HepG2 (cell line): ENCODE measurements at regions not wholly inside any gene's neighbourhood (a gene's known extent, or its start where the extent isn't known, plus 50 kb on each side); places are given as distances from the start of the nearest gene placed in this dataset.

Experiments
- ATF7-NPFF ChIP-seq: sonication (generic); formaldehyde crosslinking; IDR thresholded peaks from 2 replicates; pipeline ENCODE4 v1.8.1; 2023; ENCODE audit warnings: mild to moderate bottlenecking, low read depth, missing genetic modification reagents, moderate library complexity
- ATM ChIP-seq: fragments of 450-650 bp; IDR thresholded peaks from 2 replicates; pipeline ENCODE4 v1.7.1; 2017; ENCODE audit warnings: mild to moderate bottlenecking, borderline replicate concordance
- EED ChIP-seq: sonication (generic); formaldehyde crosslinking; IDR thresholded peaks from 2 replicates; pipeline ENCODE4 v1.5.0; 2020; ENCODE audit warnings: mild to moderate bottlenecking, missing genetic modification reagents
- ESRRA ChIP-seq: sonication (generic); formaldehyde crosslinking; IDR thresholded peaks from 2 replicates; pipeline ENCODE4 v1.5.1; 2020; ENCODE audit warnings: mild to moderate bottlenecking, low read depth, missing genetic modification reagents
- FOXK1 ChIP-seq: sonication (generic); formaldehyde crosslinking; IDR thresholded peaks from 2 replicates; pipeline ENCODE4 v1.4.0; 2020; ENCODE audit warnings: low read depth, missing genetic modification reagents, borderline replicate concordance
- HMG20B ChIP-seq: conservative IDR thresholded peaks from 2 replicates; pipeline ENCODE4 v1.6.1; 2016; ENCODE audit warnings: missing genetic modification reagents, missing compliant biosample characterization
- MAFK ChIP-seq, 2 experiments: IDR thresholded peaks in 1 of 2; conservative IDR thresholded peaks in 1 of 2; 2 replicates each; pipeline ENCODE4 v1.6.1; 2011; ENCODE audit warnings: improper control_type of control experiment in 2 of 2, low read length in 2 of 2
- MYNN ChIP-seq: sonication (generic); formaldehyde crosslinking; IDR thresholded peaks from 2 replicates; pipeline ENCODE4 v1.4.0; 2020; ENCODE audit warnings: mild to moderate bottlenecking, low read depth, missing genetic modification reagents
- PCBP2 ChIP-seq: fragments of 200-400 bp; formaldehyde crosslinking; optimal IDR thresholded peaks from 2 replicates; pipeline ENCODE3; 2018; ENCODE audit warnings: low read length, low read depth; ENCODE audit not compliant: poor library complexity, severe bottlenecking
- PRDM10 ChIP-seq: sonication (generic); formaldehyde crosslinking; IDR thresholded peaks from 2 replicates; pipeline ENCODE4 v1.4.0; 2020; ENCODE audit warnings: low read depth, missing genetic modification reagents
- RBM39 ChIP-seq: fragments of 200-400 bp; formaldehyde crosslinking; IDR thresholded peaks from one replicate; pipeline ENCODE4 v1.6.1; 2018; ENCODE audit warnings: antibody characterized with exemption, mild to moderate bottlenecking, low read depth, low read length; ENCODE audit not compliant: poor library complexity, severe bottlenecking
- TFDP1 ChIP-seq: IDR thresholded peaks from 2 replicates; pipeline ENCODE4 v1.6.1; 2016; ENCODE audit warnings: missing compliant biosample characterization, missing genetic modification reagents, borderline replicate concordance
- TGIF2 ChIP-seq: IDR thresholded peaks from 2 replicates; pipeline ENCODE4 v1.6.1; 2016; ENCODE audit warnings: control low read depth, missing compliant biosample characterization
- ZNF20 ChIP-seq: sonication (generic); formaldehyde crosslinking; IDR thresholded peaks from 2 replicates; pipeline ENCODE4 v1.4.0; 2020; ENCODE audit warnings: mild to moderate bottlenecking, moderate library complexity, missing genetic modification reagents
- ZNF274 ChIP-seq: sonication (generic); formaldehyde crosslinking; IDR thresholded peaks from 2 replicates; pipeline ENCODE4 v1.5.1; 2020; ENCODE audit warnings: mild to moderate bottlenecking, missing genetic modification reagents
- ZNF670 ChIP-seq: sonication (generic); formaldehyde crosslinking; IDR thresholded peaks from 2 replicates; pipeline ENCODE4 v1.8.0; 2022; ENCODE audit warnings: mild to moderate bottlenecking, missing genetic modification reagents, borderline replicate concordance
- ZNF781 ChIP-seq: sonication (generic); formaldehyde crosslinking; IDR thresholded peaks from 2 replicates; pipeline ENCODE4 v1.5.1; 2020; ENCODE audit warnings: borderline replicate concordance, mild to moderate bottlenecking, missing genetic modification reagents; ENCODE audit errors: not compliant biosample characterization
- ZNF816 ChIP-seq: sonication (generic); formaldehyde crosslinking; IDR thresholded peaks from 2 replicates; pipeline ENCODE4 v1.8.0; 2022; ENCODE audit warnings: missing genetic modification reagents, mild to moderate bottlenecking, borderline replicate concordance
- TF ChIP-seq, protein P1 (sequence below): sonication (generic); formaldehyde crosslinking; IDR thresholded peaks from 2 replicates; pipeline ENCODE4 v1.9.0; 2021; ENCODE audit warnings: missing genetic modification reagents, borderline replicate concordance
- TF ChIP-seq, protein P2 (sequence below): sonication (generic); formaldehyde crosslinking; conservative IDR thresholded peaks from 2 replicates; pipeline ENCODE4 v1.4.0; 2020; ENCODE audit warnings: missing genetic modification reagents

- 0 out of 2 replicates have a peak, but pooled peaks have one; percentile 11 for TF ChIP-seq TGIF2 (CRISPR knock-in tag)
- TF ChIP-seq ZNF670 (CRISPR knock-in tag): no peak
- no peak for TF ChIP-seq EED (CRISPR knock-in tag)
- TF ChIP-seq RBM39: no peak
- no peak for TF ChIP-seq ZNF781 (CRISPR knock-in tag)
- TF ChIP-seq TFDP1 (CRISPR knock-in tag): peak; percentile 25; the same call in 1 of the 2 replicates
- no peak for TF ChIP-seq ATM
- TF ChIP-seq, protein P1, sequence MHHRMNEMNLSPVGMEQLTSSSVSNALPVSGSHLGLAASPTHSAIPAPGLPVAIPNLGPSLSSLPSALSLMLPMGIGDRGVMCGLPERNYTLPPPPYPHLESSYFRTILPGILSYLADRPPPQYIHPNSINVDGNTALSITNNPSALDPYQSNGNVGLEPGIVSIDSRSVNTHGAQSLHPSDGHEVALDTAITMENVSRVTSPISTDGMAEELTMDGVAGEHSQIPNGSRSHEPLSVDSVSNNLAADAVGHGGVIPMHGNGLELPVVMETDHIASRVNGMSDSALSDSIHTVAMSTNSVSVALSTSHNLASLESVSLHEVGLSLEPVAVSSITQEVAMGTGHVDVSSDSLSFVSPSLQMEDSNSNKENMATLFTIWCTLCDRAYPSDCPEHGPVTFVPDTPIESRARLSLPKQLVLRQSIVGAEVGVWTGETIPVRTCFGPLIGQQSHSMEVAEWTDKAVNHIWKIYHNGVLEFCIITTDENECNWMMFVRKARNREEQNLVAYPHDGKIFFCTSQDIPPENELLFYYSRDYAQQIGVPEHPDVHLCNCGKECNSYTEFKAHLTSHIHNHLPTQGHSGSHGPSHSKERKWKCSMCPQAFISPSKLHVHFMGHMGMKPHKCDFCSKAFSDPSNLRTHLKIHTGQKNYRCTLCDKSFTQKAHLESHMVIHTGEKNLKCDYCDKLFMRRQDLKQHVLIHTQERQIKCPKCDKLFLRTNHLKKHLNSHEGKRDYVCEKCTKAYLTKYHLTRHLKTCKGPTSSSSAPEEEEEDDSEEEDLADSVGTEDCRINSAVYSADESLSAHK (CRISPR knock-in tag): no peak
- TF ChIP-seq MAFK (conservative IDR thresholded peaks at IDR 0.05 in 1 of 2, IDR thresholded peaks at IDR 0.05 in 1 of 2; ENCODE audit: low read length in 2 of 2): no peak
- TF ChIP-seq FOXK1 (CRISPR knock-in tag): peak; percentile 72
- 0 out of 2 replicates have a peak, but pooled peaks have one; percentile 31 for TF ChIP-seq PRDM10 (CRISPR knock-in tag)
- TF ChIP-seq ZNF20 (CRISPR knock-in tag): no peak
- TF ChIP-seq, protein P2, sequence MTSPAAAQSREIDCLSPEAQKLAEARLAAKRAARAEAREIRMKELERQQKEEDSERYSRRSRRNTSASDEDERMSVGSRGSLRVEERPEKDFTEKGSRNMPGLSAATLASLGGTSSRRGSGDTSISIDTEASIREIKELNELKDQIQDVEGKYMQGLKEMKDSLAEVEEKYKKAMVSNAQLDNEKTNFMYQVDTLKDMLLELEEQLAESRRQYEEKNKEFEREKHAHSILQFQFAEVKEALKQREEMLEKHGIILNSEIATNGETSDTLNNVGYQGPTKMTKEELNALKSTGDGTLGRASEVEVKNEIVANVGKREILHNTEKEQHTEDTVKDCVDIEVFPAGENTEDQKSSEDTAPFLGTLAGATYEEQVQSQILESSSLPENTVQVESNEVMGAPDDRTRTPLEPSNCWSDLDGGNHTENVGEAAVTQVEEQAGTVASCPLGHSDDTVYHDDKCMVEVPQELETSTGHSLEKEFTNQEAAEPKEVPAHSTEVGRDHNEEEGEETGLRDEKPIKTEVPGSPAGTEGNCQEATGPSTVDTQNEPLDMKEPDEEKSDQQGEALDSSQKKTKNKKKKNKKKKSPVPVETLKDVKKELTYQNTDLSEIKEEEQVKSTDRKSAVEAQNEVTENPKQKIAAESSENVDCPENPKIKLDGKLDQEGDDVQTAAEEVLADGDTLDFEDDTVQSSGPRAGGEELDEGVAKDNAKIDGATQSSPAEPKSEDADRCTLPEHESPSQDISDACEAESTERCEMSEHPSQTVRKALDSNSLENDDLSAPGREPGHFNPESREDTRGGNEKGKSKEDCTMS: no peak
- no peak for TF ChIP-seq MYNN
- no peak; the same call in 1 of the 2 replicates for TF ChIP-seq ZNF274 (CRISPR knock-in tag)
- TF ChIP-seq ESRRA (CRISPR knock-in tag): peak; percentile 70
- no peak for TF ChIP-seq ZNF816
- no peak for TF ChIP-seq ATF7-NPFF
- no peak for TF ChIP-seq PCBP2
- peak; percentile 38; the same call in 1 of the 2 replicates for TF ChIP-seq HMG20B
These were observed 64.2 kb upstream of the SPP1 start (continued) for GRCh38 chr4:87911252-87911774.
